ENCODE measurements at regions not wholly inside any gene's neighbourhood (a gene's known extent, or its start where the extent isn't known, plus 50 kb on each side); places are given as distances from the start of the nearest gene placed in this dataset.

DNA sequence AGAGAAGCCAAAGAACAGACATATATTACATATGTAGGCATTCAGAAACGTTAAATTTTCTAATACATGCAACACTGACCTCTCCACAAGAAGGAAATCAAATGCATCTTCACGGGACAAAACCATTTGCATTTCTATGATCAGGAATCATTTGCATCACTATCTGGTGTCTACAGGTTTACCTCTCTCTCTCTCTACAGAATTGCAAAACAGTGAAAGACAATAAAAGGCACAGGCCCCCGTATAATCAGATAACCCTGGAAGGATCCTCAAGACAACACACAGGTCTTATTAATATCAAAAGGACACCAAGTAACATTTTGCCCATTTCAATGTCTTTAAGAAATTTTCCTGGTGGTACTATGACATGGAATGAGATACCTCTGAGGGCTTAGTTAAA, 306.3 kb downstream of the GPAM start:
- H3K79me2 ChIP-seq (ENCODE audit: insufficient read depth, low read length) = no peaks in the 10 kb centered on the region
- no peaks in the 10 kb centered on the region for H4K20me1 ChIP-seq (ENCODE audit: insufficient read depth, low read length, poor library complexity, severe bottlenecking)
- no peaks in the 10 kb centered on the region for H3K9me2 ChIP-seq (replicated peaks; ENCODE audit: low read depth, low read length)
- no peak for TF ChIP-seq EZH2phosphoT487 (IDR thresholded peaks at IDR 0.05; ENCODE audit: borderline replicate concordance)
- TF ChIP-seq, protein P1, sequence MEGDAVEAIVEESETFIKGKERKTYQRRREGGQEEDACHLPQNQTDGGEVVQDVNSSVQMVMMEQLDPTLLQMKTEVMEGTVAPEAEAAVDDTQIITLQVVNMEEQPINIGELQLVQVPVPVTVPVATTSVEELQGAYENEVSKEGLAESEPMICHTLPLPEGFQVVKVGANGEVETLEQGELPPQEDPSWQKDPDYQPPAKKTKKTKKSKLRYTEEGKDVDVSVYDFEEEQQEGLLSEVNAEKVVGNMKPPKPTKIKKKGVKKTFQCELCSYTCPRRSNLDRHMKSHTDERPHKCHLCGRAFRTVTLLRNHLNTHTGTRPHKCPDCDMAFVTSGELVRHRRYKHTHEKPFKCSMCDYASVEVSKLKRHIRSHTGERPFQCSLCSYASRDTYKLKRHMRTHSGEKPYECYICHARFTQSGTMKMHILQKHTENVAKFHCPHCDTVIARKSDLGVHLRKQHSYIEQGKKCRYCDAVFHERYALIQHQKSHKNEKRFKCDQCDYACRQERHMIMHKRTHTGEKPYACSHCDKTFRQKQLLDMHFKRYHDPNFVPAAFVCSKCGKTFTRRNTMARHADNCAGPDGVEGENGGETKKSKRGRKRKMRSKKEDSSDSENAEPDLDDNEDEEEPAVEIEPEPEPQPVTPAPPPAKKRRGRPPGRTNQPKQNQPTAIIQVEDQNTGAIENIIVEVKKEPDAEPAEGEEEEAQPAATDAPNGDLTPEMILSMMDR (conservative IDR thresholded peaks at IDR 0.05; ENCODE audit: low read length) = no peak
- no peak overlapping the region for H2AFZ ChIP-seq (ENCODE audit: low read length)
- no peaks in the 10 kb centered on the region for H3K36me3 ChIP-seq (ENCODE audit: insufficient read depth, low read length)
- H3K4me2 ChIP-seq (ENCODE audit: low read depth, low read length, poor library complexity, severe bottlenecking) = no peak overlapping the region
- no peak overlapping the region for H3K9ac ChIP-seq (ENCODE audit: low read depth, low read length, poor library complexity, severe bottlenecking)
- no peaks in the 10 kb centered on the region for H3K4me1 ChIP-seq (ENCODE audit: insufficient read depth, low read length, poor library complexity, severe bottlenecking)
- H3K27me3 ChIP-seq (ENCODE audit: insufficient read depth, low read length, poor library complexity, severe bottlenecking) = no peaks in the 10 kb centered on the region
- H3F3A ChIP-seq (ENCODE audit: low read depth) = no peaks in the 10 kb centered on the region
- no peak overlapping the region for H3K4me3 ChIP-seq (ENCODE audit: low read length, poor library complexity, severe bottlenecking)
- no peaks in the 10 kb centered on the region for H3K9me3 ChIP-seq (ENCODE audit: insufficient read depth, low read depth, low read length)

- no peak for TF ChIP-seq EZH2phosphoT487 (IDR thresholded peaks at IDR 0.05; ENCODE audit: borderline replicate concordance)
- TF ChIP-seq, protein P1 (conservative IDR thresholded peaks at IDR 0.05; ENCODE audit: low read length) = no peak
- Histone ChIP-seq H3K9ac (ENCODE audit: low read depth, low read length, poor library complexity, severe bottlenecking) (no peak overlapping the region), H3K4me2 (ENCODE audit: low read depth, low read length, poor library complexity, severe bottlenecking) (no peak overlapping the region), H3F3A (ENCODE audit: low read depth) (no peaks in the 10 kb centered on the region), H3K4me3 (ENCODE audit: low read length, poor library complexity, severe bottlenecking) (no peak overlapping the region), H3K9me3 (ENCODE audit: insufficient read depth, low read depth, low read length) (no peaks in the 10 kb centered on the region), H2AFZ (ENCODE audit: low read length) (no peak overlapping the region), H3K9me2 (replicated peaks; ENCODE audit: low read depth, low read length) (no peaks in the 10 kb centered on the region), H3K27me3 (ENCODE audit: insufficient read depth, low read length, poor library complexity, severe bottlenecking) (no peaks in the 10 kb centered on the region), H3K79me2 (ENCODE audit: insufficient read depth, low read length) (no peaks in the 10 kb centered on the region), H3K36me3 (ENCODE audit: insufficient read depth, low read length) (no peaks in the 10 kb centered on the region), H3K4me1 (ENCODE audit: insufficient read depth, low read length, poor library complexity, severe bottlenecking) (no peaks in the 10 kb centered on the region), H4K20me1 (ENCODE audit: insufficient read depth, low read length, poor library complexity, severe bottlenecking) (no peaks in the 10 kb centered on the region)
Observed at GRCh38 chr10:111879969-111880368, 303.6 kb downstream of the GPAM start.

- H3K27me3 ChIP-seq (ENCODE audit: insufficient read depth, low read length, poor library complexity, severe bottlenecking) = no peaks in the 10 kb centered on the region
- H3K4me3 ChIP-seq (ENCODE audit: low read length, poor library complexity, severe bottlenecking) = no peak overlapping the region
- no peak overlapping the region for H3K4me2 ChIP-seq (ENCODE audit: low read depth, low read length, poor library complexity, severe bottlenecking)
- TF ChIP-seq, protein P1 (conservative IDR thresholded peaks at IDR 0.05; ENCODE audit: low read length) = no peak
- TF ChIP-seq EZH2phosphoT487 (IDR thresholded peaks at IDR 0.05; ENCODE audit: borderline replicate concordance) = no peak
- H2AFZ ChIP-seq (ENCODE audit: low read length) = no peak overlapping the region
- no peaks in the 10 kb centered on the region for H3K4me1 ChIP-seq (ENCODE audit: insufficient read depth, low read length, poor library complexity, severe bottlenecking)
- H3F3A ChIP-seq (ENCODE audit: low read depth) = no peaks in the 10 kb centered on the region
- no peak overlapping the region for H3K9ac ChIP-seq (ENCODE audit: low read depth, low read length, poor library complexity, severe bottlenecking)
- no peaks in the 10 kb centered on the region for H4K20me1 ChIP-seq (ENCODE audit: insufficient read depth, low read length, poor library complexity, severe bottlenecking)
- H3K9me2 ChIP-seq (replicated peaks; ENCODE audit: low read depth, low read length) = no peaks in the 10 kb centered on the region
- H3K9me3 ChIP-seq (ENCODE audit: insufficient read depth, low read depth, low read length) = no peaks in the 10 kb centered on the region; the same call in 1 of the 2 replicates
- no peaks in the 10 kb centered on the region for H3K36me3 ChIP-seq (ENCODE audit: insufficient read depth, low read length)
- no peaks in the 10 kb centered on the region for H3K79me2 ChIP-seq (ENCODE audit: insufficient read depth, low read length)
Observed at GRCh38 chr10:111885046-111885445, 298.5 kb downstream of the GPAM start.

Measured in Loucy (cell line).